Natural killer cell (primary cell): ENCODE measurements at regions not wholly inside any gene's neighbourhood (a gene's known extent, or its start where the extent isn't known, plus 50 kb on each side); places are given as distances from the start of the nearest gene placed in this dataset.

Experiments used
- ATAC-seq, 3 donors: fragments of 150-1000 bp in 2 of 3; fragments of 200-7000 bp in 1 of 3; cut with Tn5 transposase; 1 replicate in 1 of 3; 2 replicates in 2 of 3; pipeline ENCODE4 v1.10.0; 2021; ENCODE audit warnings: mild to moderate bottlenecking in 2 of 3, moderate library complexity in 2 of 3
- DNase-seq, 2 donors: peaks; one replicate each; pipeline versions ENCODE4 v3.0.0 to v3.0.0-alpha.2; 2013 to 2021; ENCODE audit warnings: mixed read lengths in 1 of 2
- H3K27ac ChIP-seq: one replicate; pipeline ENCODE4 v1.5.1; 2013; ENCODE audit warnings: mild to moderate bottlenecking, low read length
- H3K27me3 ChIP-seq: one replicate; pipeline ENCODE4 v1.6.1; 2013; ENCODE audit warnings: low read length; ENCODE audit not compliant: control insufficient read depth, insufficient read depth
- H3K36me3 ChIP-seq: one replicate; pipeline ENCODE4 v1.6.1; 2013; ENCODE audit warnings: low read length; ENCODE audit not compliant: control insufficient read depth, insufficient read depth
- H3K4me1 ChIP-seq: one replicate; pipeline ENCODE4 v1.6.1; 2013; ENCODE audit warnings: low read length; ENCODE audit not compliant: control insufficient read depth, insufficient read depth
- H3K4me3 ChIP-seq: one replicate; pipeline ENCODE4 v1.5.1; 2013; ENCODE audit warnings: low read length
- H3K9me3 ChIP-seq: one replicate; pipeline ENCODE4 v1.6.1; 2013; ENCODE audit warnings: low read length; ENCODE audit not compliant: control insufficient read depth, insufficient read depth
- H3K27ac Mint-ChIP-seq, 2 donors: one replicate each; pipeline ENCODE4 v1.8.0; 2022; ENCODE audit warnings: mild to moderate bottlenecking in 2 of 2, mixed read lengths in 2 of 2, moderate library complexity in 1 of 2
- H3K27me3 Mint-ChIP-seq, 2 donors: one replicate each; pipeline ENCODE4 v1.8.0; 2022; ENCODE audit warnings: low read depth in 2 of 2, mixed read lengths in 2 of 2
- H3K36me3 Mint-ChIP-seq: one replicate; pipeline ENCODE4 v1.8.0; 2022; ENCODE audit warnings: mixed read lengths
- H3K4me1 Mint-ChIP-seq, 2 donors: one replicate each; pipeline ENCODE4 v1.8.0; 2022; ENCODE audit warnings: mixed read lengths in 2 of 2
- H3K4me3 Mint-ChIP-seq: one replicate; pipeline ENCODE4 v1.8.0; 2022; ENCODE audit warnings: mild to moderate bottlenecking, moderate library complexity, mixed read lengths
- H3K9me3 Mint-ChIP-seq, 2 donors: one replicate each; pipeline ENCODE4 v1.8.0; 2022; ENCODE audit warnings: mixed read lengths in 2 of 2
- CTCF ChIP-seq: fragments of 200-600 bp; IDR thresholded peaks from one replicate; pipeline ENCODE4 v1.8.0; 2022; ENCODE audit warnings: antibody characterized with exemption
- WGBS: methylation state at CpG from one replicate; pipeline ENCODE4 v1.1.7; 2013; ENCODE audit warnings: missing lambda C conversion rate; ENCODE audit not compliant: insufficient coverage; 5-methylcytosine and 5-hydroxymethylcytosine counted together
- intact Hi-C: fragments of 100-400 bp; cut with micrococcal nuclease; formaldehyde crosslinking; loops from one replicate; pipeline ENCODE4 v1.14.2; 2022

- no peaks in the 10 kb centered on the region for H3K9me3 Mint-ChIP-seq
- DNase-seq (no peak), ATAC-seq (no peak)
- H3K9me3 ChIP-seq = no peaks in the 10 kb centered on the region
- H3K27ac Mint-ChIP-seq = peak overlapping the region in 1 of 2 donors; percentile 33
- H3K4me1 ChIP-seq = peaks cover 37% of the 10 kb centered on the region
- WGBS = 92% methylated on average over 4 of the region's 4 CpGs
- intact Hi-C loops = no loop called here
- TF ChIP-seq CTCF = no peak
- no peaks in the 10 kb centered on the region for H3K36me3 Mint-ChIP-seq
- H3K27me3 Mint-ChIP-seq = peaks cover 0 to 3% of the 10 kb centered on the region in 2 donors
- no peaks in the 10 kb centered on the region for H3K27me3 ChIP-seq
- H3K36me3 ChIP-seq = no peaks in the 10 kb centered on the region
- no peak overlapping the region for H3K4me3 ChIP-seq
- H3K27ac ChIP-seq = no peak overlapping the region
- H3K4me1 Mint-ChIP-seq = peaks cover 19 to 44% of the 10 kb centered on the region in 2 donors
- H3K4me3 Mint-ChIP-seq = no peak overlapping the region
These were observed 58.3 kb upstream of the STXBP1 start for GRCh38 chr9:127553793-127554192.

- Histone ChIP-seq H3K27me3 (no peaks in the 10 kb centered on the region), H3K4me1 (peaks cover 38% of the 10 kb centered on the region), H3K9me3 (no peaks in the 10 kb centered on the region), H3K27ac (peak overlapping the region; percentile 14), H3K36me3 (no peaks in the 10 kb centered on the region), H3K4me3 (no peak overlapping the region)
- no peaks in the 10 kb centered on the region for H3K9me3 Mint-ChIP-seq
- intact Hi-C loops = no loop called here
- no peak overlapping the region for H3K4me3 Mint-ChIP-seq
- no peak for TF ChIP-seq CTCF
- DNase-seq = no peak
- no peak for ATAC-seq
- H3K36me3 Mint-ChIP-seq = no peaks in the 10 kb centered on the region
- peak overlapping the region; percentile 80 to 87 for H3K27ac Mint-ChIP-seq
- no peaks in the 10 kb centered on the region for H3K27me3 Mint-ChIP-seq
- 86% methylated on average over 12 of the region's 15 CpGs for WGBS
- H3K4me1 Mint-ChIP-seq = peaks cover 20 to 47% of the 10 kb centered on the region in 2 donors
These were observed 56.9 kb upstream of the STXBP1 start for GRCh38 chr9:127554966-127555839.

GRCh38 chr9:127555840-127556820 is 55.9 kb upstream of the STXBP1 start:
- DNase-seq = peak; percentile 35 to 66
- H3K36me3 ChIP-seq = no peaks in the 10 kb centered on the region
- Mint-ChIP-seq H3K36me3 (no peaks in the 10 kb centered on the region), H3K4me3 (peak overlapping the region; percentile 65), H3K4me1 (peaks cover 20 to 51% of the 10 kb centered on the region in 2 donors), H3K27me3 (no peaks in the 10 kb centered on the region), H3K9me3 (no peaks in the 10 kb centered on the region), H3K27ac (peak overlapping the region; percentile 80 to 87)
- no peak overlapping the region for H3K4me3 ChIP-seq
- WGBS = 27% methylated on average over 13 of the region's 13 CpGs
- no peaks in the 10 kb centered on the region for H3K27me3 ChIP-seq
- H3K27ac ChIP-seq = peak overlapping the region; percentile 14
- TF ChIP-seq CTCF = no peak
- peaks cover 42% of the 10 kb centered on the region for H3K4me1 ChIP-seq
- no peaks in the 10 kb centered on the region for H3K9me3 ChIP-seq
- ATAC-seq = peak; percentile 73 to 89 (median 75)
- intact Hi-C loops = no loop called here
